GM21515 (cell line): ENCODE measurements at regions not wholly inside any gene's neighbourhood (a gene's known extent, or its start where the extent isn't known, plus 50 kb on each side); places are given as distances from the start of the nearest gene placed in this dataset.
A peak's percentile ranks its signal among the peaks of the same experiment; 100 is the strongest.
"Not testable (repeated sequence)": the region's sequence is repeated elsewhere in the genome, so short reads cannot be mapped to it uniquely, and the experiment has no call there.

Experiments
- ATAC-seq: cut with Tn5 transposase; IDR thresholded peaks from one replicate; pipeline ENCODE4 v1.9.1; 2021; ENCODE audit not compliant: unreplicated experiment

GRCh38 chr5:158606233-158606632 lies 493.5 kb downstream of the EBF1 start:
- ATAC-seq, result no peak

- ATAC-seq, result no peak
These were observed 496.7 kb downstream of the EBF1 start for GRCh38 chr5:158602981-158603380.

- ATAC-seq, result no peak
These were observed 498.6 kb downstream of the EBF1 start for GRCh38 chr5:158601118-158601517.

GRCh38 chr5:158600679-158601078 lies 499.0 kb downstream of the EBF1 start:
- no peak for ATAC-seq

- ATAC-seq, result no peak
These were observed 500.6 kb downstream of the EBF1 start for GRCh38 chr5:158599157-158599556.

GRCh38 chr5:158594595-158595242 lies 505.0 kb downstream of the EBF1 start:
- ATAC-seq, result no peak

- ATAC-seq, result no peak
These were observed 505.8 kb downstream of the EBF1 start for GRCh38 chr5:158593925-158594324.

GRCh38 chr5:158591301-158591863 lies 508.3 kb downstream of the EBF1 start:
- no peak for ATAC-seq

GRCh38 chr5:158590746-158591300 lies 508.9 kb downstream of the EBF1 start:
- no peak for ATAC-seq

- ATAC-seq, result no peak
These were observed 509.8 kb downstream of the EBF1 start for GRCh38 chr5:158589939-158590338.

- ATAC-seq, result no peak
These were observed 511.1 kb downstream of the EBF1 start for GRCh38 chr5:158588617-158589016.

- ATAC-seq, result no peak
These were observed 513.7 kb downstream of the EBF1 start for GRCh38 chr5:158586054-158586453.

GRCh38 chr5:158582669-158583068 lies 517.0 kb downstream of the EBF1 start:
- not testable (repeated sequence) for ATAC-seq

GRCh38 chr5:158573829-158574228 lies 525.9 kb downstream of the EBF1 start:
- no peak for ATAC-seq

GRCh38 chr5:158570502-158570901 lies 529.2 kb downstream of the EBF1 start:
- ATAC-seq, result no peak

GRCh38 chr5:158569534-158569933 lies 530.2 kb downstream of the EBF1 start:
- no peak for ATAC-seq

GRCh38 chr5:158565017-158565789 lies 534.5 kb downstream of the EBF1 start:
- no peak for ATAC-seq

GRCh38 chr5:158563760-158564390 lies 535.8 kb downstream of the EBF1 start:
- ATAC-seq, result no peak

GRCh38 chr5:158561562-158562190 lies 538.0 kb downstream of the EBF1 start:
- ATAC-seq, result no peak

- ATAC-seq, result peak; percentile 95
These were observed 539.5 kb downstream of the EBF1 start for GRCh38 chr5:158560170-158560569.

GRCh38 chr5:158559643-158560042 lies 540.1 kb downstream of the EBF1 start:
- ATAC-seq, result peak; percentile 58
